Gastrocnemius medialis (tissue), 4 donors: ENCODE measurements at regions not wholly inside any gene's neighbourhood (a gene's known extent, or its start where the extent isn't known, plus 50 kb on each side); places are given as distances from the start of the nearest gene placed in this dataset.
"Not testable (repeated sequence)": the region's sequence is repeated elsewhere in the genome, so short reads cannot be mapped to it uniquely, and the experiment has no call there.

ENCODE experiments used
- ATAC-seq, 2 donors: fragments of 150-250 bp; one replicate each; pipeline ENCODE4 v1.9.1; 2016
- DNase-seq, 2 donors: peaks; one replicate each; pipeline ENCODE4 v3.0.0-alpha.2; 2019
- H3K27ac ChIP-seq, 4 donors: fragments of 200-600 bp; sonication (generic); 1 replicate in 1 of 4; 2 replicates in 3 of 4; pipeline ENCODE4 v1.5.1; 2016 to 2018; ENCODE audit warnings: mild to moderate bottlenecking in 2 of 4, moderate library complexity in 1 of 4
- H3K27me3 ChIP-seq, 3 donors: fragments of 200-600 bp; sonication (generic) in 2 of 3; 1 replicate in 1 of 3; 2 replicates in 2 of 3; pipeline versions ENCODE4 v1.5.1 to v1.6.0; 2016 to 2019; ENCODE audit warnings: mild to moderate bottlenecking in 1 of 3, moderate library complexity in 1 of 3
- H3K36me3 ChIP-seq, 2 donors: fragments of 200-600 bp; sonication (generic) in 1 of 2; one replicate each; pipeline ENCODE4 v1.5.1; 2017 to 2018
- H3K4me1 ChIP-seq, 2 donors: fragments of 200-600 bp; sonication (generic) in 1 of 2; one replicate each; pipeline ENCODE4 v1.5.1; 2016 to 2017; ENCODE audit warnings: mild to moderate bottlenecking in 2 of 2
- H3K4me3 ChIP-seq, 4 donors: fragments of 200-600 bp; sonication (generic) in 3 of 4; 1 replicate in 1 of 4; 2 replicates in 3 of 4; pipeline ENCODE4 v1.5.1; 2016 to 2019; ENCODE audit warnings: mild to moderate bottlenecking in 2 of 4
- H3K9me3 ChIP-seq, 3 donors: fragments of 200-600 bp; sonication (generic) in 2 of 3; 1 replicate in 1 of 3; 2 replicates in 2 of 3; pipeline ENCODE4 v1.5.1; 2016 to 2019
- POLR2A ChIP-seq, 2 donors: fragments of 450-650 bp; IDR thresholded peaks; one replicate each; pipeline ENCODE4 v1.6.1; 2017; ENCODE audit warnings: antibody characterized with exemption in 2 of 2, mild to moderate bottlenecking in 2 of 2, moderate library complexity in 2 of 2
- in situ Hi-C, 4 donors: fragments of 200-750 bp; cut with MboI; loops; one replicate each; pipeline versions ENCODE4 v1.15.0 to v1.8.0; 2017; ENCODE audit warnings: low sequenced_read_pairs in 4 of 4
- intact Hi-C: fragments of 100-400 bp; cut with DNase I; formaldehyde crosslinking; loops from one replicate; pipeline ENCODE4 v1.15.1; 2023; ENCODE audit warnings: low total_unique reads
- TF ChIP-seq, protein P1 (sequence below), 5 experiments: fragments of 450-650 bp in 3 of 5; fragments of 200-600 bp in 2 of 5; sonication (generic) in 2 of 5; IDR thresholded peaks in 4 of 5; conservative IDR thresholded peaks in 1 of 5; 1 replicate in 4 of 5; 2 replicates in 1 of 5; pipeline ENCODE4 v1.5.1; 2016 to 2019; ENCODE audit warnings: antibody characterized with exemption in 5 of 5, mild to moderate bottlenecking in 3 of 5, moderate library complexity in 3 of 5

DNA sequence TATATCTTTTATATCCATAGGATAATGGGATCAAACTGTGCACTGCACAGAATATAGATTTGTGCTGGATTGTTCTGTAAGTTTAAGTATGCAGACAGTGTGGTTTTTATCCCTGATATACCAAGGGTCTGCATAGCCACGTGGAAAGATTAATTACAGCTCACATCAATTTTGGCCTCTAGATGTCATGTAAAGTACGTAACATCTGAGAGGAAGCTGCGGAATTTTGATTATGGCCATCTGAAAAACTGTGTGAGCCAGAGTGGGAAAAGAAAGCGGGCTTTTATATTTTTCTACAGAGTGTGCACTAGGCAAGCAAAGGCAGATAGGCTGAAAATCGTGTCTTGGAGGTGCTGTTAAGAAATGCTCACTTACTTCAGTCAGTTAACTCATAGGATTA is 562.7 kb downstream of the GBE1 start:
- Histone ChIP-seq H3K27me3 (no peaks in the 10 kb centered on the region), H3K36me3 (no peaks in the 10 kb centered on the region), H3K9me3 (no peaks in the 10 kb centered on the region), H3K27ac (no peak overlapping the region), H3K4me1 (no peaks in the 10 kb centered on the region), H3K4me3 (no peak overlapping the region)
- ATAC-seq: no peak
- intact Hi-C loops: no loop called here
- no peak for DNase-seq
- in situ Hi-C loops: no loop called here
- TF ChIP-seq POLR2A (IDR thresholded peaks at IDR 0.05): no peak
- TF ChIP-seq, protein P1, sequence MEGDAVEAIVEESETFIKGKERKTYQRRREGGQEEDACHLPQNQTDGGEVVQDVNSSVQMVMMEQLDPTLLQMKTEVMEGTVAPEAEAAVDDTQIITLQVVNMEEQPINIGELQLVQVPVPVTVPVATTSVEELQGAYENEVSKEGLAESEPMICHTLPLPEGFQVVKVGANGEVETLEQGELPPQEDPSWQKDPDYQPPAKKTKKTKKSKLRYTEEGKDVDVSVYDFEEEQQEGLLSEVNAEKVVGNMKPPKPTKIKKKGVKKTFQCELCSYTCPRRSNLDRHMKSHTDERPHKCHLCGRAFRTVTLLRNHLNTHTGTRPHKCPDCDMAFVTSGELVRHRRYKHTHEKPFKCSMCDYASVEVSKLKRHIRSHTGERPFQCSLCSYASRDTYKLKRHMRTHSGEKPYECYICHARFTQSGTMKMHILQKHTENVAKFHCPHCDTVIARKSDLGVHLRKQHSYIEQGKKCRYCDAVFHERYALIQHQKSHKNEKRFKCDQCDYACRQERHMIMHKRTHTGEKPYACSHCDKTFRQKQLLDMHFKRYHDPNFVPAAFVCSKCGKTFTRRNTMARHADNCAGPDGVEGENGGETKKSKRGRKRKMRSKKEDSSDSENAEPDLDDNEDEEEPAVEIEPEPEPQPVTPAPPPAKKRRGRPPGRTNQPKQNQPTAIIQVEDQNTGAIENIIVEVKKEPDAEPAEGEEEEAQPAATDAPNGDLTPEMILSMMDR (IDR thresholded peaks at IDR 0.05 in 4 of 5, conservative IDR thresholded peaks at IDR 0.05 in 1 of 5): no peak

DNA sequence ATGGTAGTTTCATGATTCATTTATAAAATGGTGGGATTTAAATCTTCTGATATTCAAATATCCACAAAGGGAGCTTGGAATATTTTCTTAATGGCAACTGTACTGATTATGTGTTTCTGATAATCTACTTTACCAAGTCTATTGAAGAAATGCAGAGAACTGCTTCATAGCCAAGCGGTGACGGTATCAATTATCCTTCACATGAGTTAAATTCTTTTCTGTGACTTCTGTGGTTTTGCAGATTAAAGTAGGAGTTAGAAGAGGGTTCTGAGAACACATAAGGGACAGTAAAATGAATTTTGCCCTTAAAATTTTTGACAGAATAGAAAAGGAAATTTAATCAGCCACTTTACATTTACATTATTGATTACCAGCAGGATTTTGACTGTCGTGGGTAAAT is 563.2 kb downstream of the GBE1 start:
- no peaks in the 10 kb centered on the region for H3K36me3 ChIP-seq
- ATAC-seq: no peak
- H3K27me3 ChIP-seq: no peaks in the 10 kb centered on the region
- DNase-seq: no peak
- H3K4me1 ChIP-seq: no peaks in the 10 kb centered on the region
- intact Hi-C loops: no loop called here
- in situ Hi-C loops: no loop called here
- H3K27ac ChIP-seq: no peak overlapping the region
- H3K9me3 ChIP-seq: no peaks in the 10 kb centered on the region
- TF ChIP-seq, protein P1 (IDR thresholded peaks at IDR 0.05 in 4 of 5, conservative IDR thresholded peaks at IDR 0.05 in 1 of 5): no peak
- TF ChIP-seq POLR2A (IDR thresholded peaks at IDR 0.05): no peak
- H3K4me3 ChIP-seq: no peak overlapping the region

DNA sequence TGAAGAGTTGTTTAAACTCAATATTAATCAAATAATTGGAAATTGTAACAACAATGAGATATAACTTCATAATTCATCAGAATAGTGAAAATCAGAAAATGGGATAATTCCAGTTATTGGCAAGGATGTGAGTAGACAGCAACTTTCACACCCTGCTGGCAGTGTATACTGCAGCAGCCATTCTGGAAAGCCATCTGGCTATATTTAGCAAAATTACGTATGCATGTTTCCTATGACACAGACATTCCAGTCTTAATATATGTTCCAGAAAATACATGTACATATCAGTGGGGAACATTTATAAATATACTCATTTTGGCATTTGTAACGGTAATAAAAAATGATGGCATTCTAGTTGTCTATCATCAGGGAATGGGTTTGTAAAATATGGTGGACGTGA is 564.1 kb downstream of the GBE1 start:
- Histone ChIP-seq H3K4me3 (no peak overlapping the region), H3K9me3 (no peaks in the 10 kb centered on the region), H3K36me3 (no peaks in the 10 kb centered on the region), H3K4me1 (no peaks in the 10 kb centered on the region), H3K27ac (no peak overlapping the region), H3K27me3 (no peaks in the 10 kb centered on the region)
- ATAC-seq: no peak
- no peak for TF ChIP-seq POLR2A (IDR thresholded peaks at IDR 0.05)
- TF ChIP-seq, protein P1 (IDR thresholded peaks at IDR 0.05 in 4 of 5, conservative IDR thresholded peaks at IDR 0.05 in 1 of 5): no peak
- DNase-seq: no peak
- in situ Hi-C loops (no loop called here), intact Hi-C loops (no loop called here)

DNA sequence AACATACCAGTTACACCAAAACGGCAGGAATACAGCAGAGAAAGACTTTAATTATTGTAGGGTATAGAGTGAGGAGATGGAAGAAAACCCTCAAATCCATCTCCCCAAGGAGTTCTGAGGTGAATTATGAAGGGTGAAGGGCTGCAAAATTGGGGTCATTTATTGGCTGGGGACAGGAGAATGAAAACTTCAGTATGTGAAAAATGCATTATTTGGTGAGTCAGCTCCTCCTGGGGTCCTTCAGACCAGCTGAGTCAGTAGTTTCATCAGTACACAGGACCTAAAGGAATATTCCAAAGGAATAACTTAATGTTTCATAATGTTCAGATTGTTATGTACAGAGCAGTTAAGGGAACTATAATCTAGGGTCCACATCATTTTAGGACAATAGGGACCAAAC is 566.0 kb downstream of the GBE1 start:
- intact Hi-C loops: no loop called here
- TF ChIP-seq, protein P1 (IDR thresholded peaks at IDR 0.05 in 4 of 5, conservative IDR thresholded peaks at IDR 0.05 in 1 of 5): no peak
- TF ChIP-seq POLR2A (IDR thresholded peaks at IDR 0.05): no peak
- no peak overlapping the region for H3K27ac ChIP-seq

DNA sequence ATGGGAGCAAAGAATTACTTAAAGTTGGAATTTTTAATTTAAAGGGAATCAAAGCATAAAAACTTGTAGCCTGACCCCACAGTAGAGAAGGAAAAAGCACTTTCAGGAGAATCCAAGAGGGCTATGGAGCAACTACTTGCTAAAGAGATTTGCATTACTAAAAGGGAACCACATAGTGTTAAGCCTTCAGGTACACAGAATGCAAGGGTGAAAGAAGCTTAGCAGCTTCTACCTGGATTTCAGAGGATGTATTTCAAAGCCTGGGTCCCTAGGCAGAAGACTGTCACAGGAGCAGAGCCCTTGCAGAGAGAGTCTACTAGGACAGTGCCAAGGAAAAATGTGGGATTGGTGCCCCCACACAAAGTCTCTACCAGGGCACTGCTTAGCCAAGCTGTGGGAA is 575.0 kb downstream of the GBE1 start:
- in situ Hi-C loops (no loop called here), intact Hi-C loops (no loop called here)
- TF ChIP-seq, protein P1 (IDR thresholded peaks at IDR 0.05 in 4 of 5, conservative IDR thresholded peaks at IDR 0.05 in 1 of 5): no peak
- TF ChIP-seq POLR2A (IDR thresholded peaks at IDR 0.05): no peak
- H3K36me3 ChIP-seq: no peaks in the 10 kb centered on the region
- H3K27me3 ChIP-seq: no peaks in the 10 kb centered on the region
- no peaks in the 10 kb centered on the region for H3K4me1 ChIP-seq
- DNase-seq (no peak), ATAC-seq (no peak)
- H3K9me3 ChIP-seq: no peaks in the 10 kb centered on the region
- H3K27ac ChIP-seq: no peak overlapping the region
- H3K4me3 ChIP-seq: no peak overlapping the region

More for the DNA sequence above, 566.0 kb downstream of the GBE1 start:
- Histone ChIP-seq H3K36me3 (no peaks in the 10 kb centered on the region), H3K4me3 (no peak overlapping the region), H3K4me1 (no peaks in the 10 kb centered on the region), H3K9me3 (no peaks in the 10 kb centered on the region), H3K27me3 (no peaks in the 10 kb centered on the region)
- no peak for ATAC-seq
- in situ Hi-C loops: no loop called here
- DNase-seq: no peak

DNA sequence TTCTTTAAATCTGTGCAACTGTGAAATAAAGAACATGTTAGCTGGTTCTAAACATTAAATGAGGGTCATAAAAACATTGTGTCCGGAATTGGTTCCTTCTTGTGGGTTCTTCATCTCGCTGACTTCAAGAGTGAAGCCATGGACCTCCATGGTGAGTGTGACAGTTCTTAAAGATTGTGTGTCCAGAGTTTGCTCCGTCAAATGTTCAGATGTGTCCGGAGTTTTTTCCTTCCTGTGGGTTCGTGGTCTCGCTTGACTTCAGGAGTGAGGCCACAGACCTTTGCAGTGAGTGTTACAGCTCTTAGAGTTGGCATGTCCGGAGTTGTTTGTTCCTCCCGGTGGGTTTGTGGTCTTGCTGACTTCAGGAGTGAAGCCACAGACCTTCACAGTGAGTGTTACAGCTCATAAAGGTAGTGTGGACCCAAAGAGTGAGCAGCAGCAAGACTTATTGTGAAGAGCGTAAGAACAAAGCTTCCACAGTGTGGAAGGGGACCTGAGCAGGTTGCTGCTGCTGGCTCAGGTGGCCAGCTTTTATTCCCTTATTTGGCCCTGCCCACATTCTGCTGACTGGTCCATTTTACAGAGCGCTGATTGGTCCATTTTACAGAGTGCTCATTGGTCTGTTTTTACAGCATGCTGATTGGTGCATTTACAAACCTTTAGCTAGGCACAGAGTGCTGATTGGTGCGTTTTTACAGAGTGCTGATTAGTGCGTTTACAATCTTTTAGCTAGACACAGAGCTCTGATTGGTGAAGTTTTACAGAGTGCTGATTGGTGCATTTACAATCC is 579.2 kb downstream of the GBE1 start:
- H3K27ac ChIP-seq, ATAC-seq, H3K9me3 ChIP-seq, intact Hi-C loops, in situ Hi-C loops, H3K27me3 ChIP-seq, H3K4me1 ChIP-seq, H3K4me3 ChIP-seq, DNase-seq, H3K36me3 ChIP-seq: not testable (repeated sequence)
